SK-N-MC (cell line): ENCODE measurements at regions not wholly inside any gene's neighbourhood (a gene's known extent, or its start where the extent isn't known, plus 50 kb on each side); places are given as distances from the start of the nearest gene placed in this dataset.

ENCODE experiments used
- EZH2 ChIP-seq: fragments of 200-600 bp; sonication (generic); IDR thresholded peaks from one replicate; pipeline ENCODE4 v1.6.1; 2017; ENCODE audit warnings: antibody characterized with exemption
- FOXP2 ChIP-seq: optimal IDR thresholded peaks from 2 replicates; pipeline ENCODE3; 2011; ENCODE audit warnings: mild to moderate bottlenecking, moderate library complexity; ENCODE audit not compliant: insufficient read depth; ENCODE audit errors: extremely low read length, control extremely low read depth
- POLR2AphosphoS5 ChIP-seq: IDR thresholded peaks from 2 replicates; pipeline ENCODE4 v1.6.1; 2012; ENCODE audit warnings: mild to moderate bottlenecking, low read depth, low read length, borderline replicate concordance

DNA sequence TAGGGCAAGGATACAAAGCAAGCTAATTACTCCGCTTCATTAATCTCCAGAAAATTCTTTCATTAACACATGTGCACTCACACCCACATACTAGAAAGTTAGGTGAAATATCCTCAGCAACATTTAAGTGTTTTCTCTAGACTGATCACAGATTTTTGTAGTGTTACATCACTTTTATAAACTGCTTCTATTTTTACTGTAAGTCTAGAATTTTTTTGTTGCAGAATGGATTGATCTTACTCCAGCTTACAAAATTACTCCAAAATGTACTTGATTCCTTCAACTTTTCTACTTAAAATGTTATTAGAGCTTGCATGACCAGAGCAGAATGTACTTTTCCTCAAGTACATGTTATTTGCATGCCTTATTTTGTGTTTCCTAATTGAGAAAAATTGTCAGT lies 2325.2 kb downstream of the PCDH7 start:
- TF ChIP-seq EZH2 (no peak), POLR2AphosphoS5 (no peak), FOXP2 (no peak)
